Small intestine (tissue), 7 donors: ENCODE measurements at regions not wholly inside any gene's neighbourhood (a gene's known extent, or its start where the extent isn't known, plus 50 kb on each side); places are given as distances from the start of the nearest gene placed in this dataset.
A peak's percentile ranks its signal among the peaks of the same experiment; 100 is the strongest.

Experiments
- DNase-seq, 2 donors: peaks; one replicate each; pipeline versions ENCODE4 v3.0.0 to v3.0.0-alpha.2; 2013
- FAIRE-seq: peaks from 2 replicates; lab custom pipeline; 2012; peaks lifted over from hg19 to GRCh38; lab: Jason Lieb, UNC
- H3K27ac ChIP-seq, 3 donors: one replicate each; pipeline ENCODE4 v1.5.1; 2013; ENCODE audit warnings: low read length in 2 of 3, mild to moderate bottlenecking in 2 of 3, control low read depth in 1 of 3, inconsistent platforms in 1 of 3, low read depth in 1 of 3, moderate library complexity in 1 of 3
- H3K27me3 ChIP-seq, 3 donors: one replicate each; pipeline ENCODE4 v1.6.1; 2013; ENCODE audit warnings: low read length in 3 of 3, inconsistent platforms in 1 of 3; ENCODE audit not compliant: control insufficient read depth in 3 of 3, insufficient read depth in 3 of 3
- H3K36me3 ChIP-seq, 3 donors: one replicate each; pipeline ENCODE4 v1.6.1; 2013; ENCODE audit warnings: low read length in 3 of 3, inconsistent platforms in 1 of 3, low read depth in 1 of 3, mild to moderate bottlenecking in 1 of 3, moderate library complexity in 1 of 3; ENCODE audit not compliant: control insufficient read depth in 3 of 3, insufficient read depth in 2 of 3
- H3K4me1 ChIP-seq, 3 donors: one replicate each; pipeline ENCODE4 v1.6.1; 2013; ENCODE audit warnings: low read length in 2 of 3, inconsistent platforms in 1 of 3, low read depth in 1 of 3, mild to moderate bottlenecking in 1 of 3, moderate library complexity in 1 of 3; ENCODE audit not compliant: control insufficient read depth in 3 of 3, insufficient read depth in 2 of 3
- H3K4me3 ChIP-seq, 3 donors: one replicate each; pipeline ENCODE4 v1.5.1; 2013; ENCODE audit warnings: low read length in 3 of 3, control low read depth in 1 of 3, inconsistent platforms in 1 of 3, low read depth in 1 of 3, mild to moderate bottlenecking in 1 of 3, moderate library complexity in 1 of 3
- H3K9me3 ChIP-seq, 2 donors: one replicate each; pipeline ENCODE4 v1.6.1; 2013; ENCODE audit warnings: low read depth in 1 of 2, low read length in 1 of 2; ENCODE audit not compliant: control insufficient read depth in 2 of 2, insufficient read depth in 1 of 2
- WGBS, 3 donors: extraction: QIAGEN DNeasy Blood & Tissue Kit; methylation state at CpG; one replicate each; pipeline ENCODE4 v1.1.7; 2013; 5-methylcytosine and 5-hydroxymethylcytosine counted together
- donor health status: healthy with polysubstance abuse.
- donor health status: control.
- donor health status: control.
- donor health status: Bipolar disorder and iron deficiency.
- donor health status: healthy.

GRCh38 chr6:145502416-145502815, 232.9 kb downstream of the EPM2A start:
- Histone ChIP-seq H3K4me1 (no peaks in the 10 kb centered on the region), H3K9me3 (peaks cover 0 to 6% of the 10 kb centered on the region in 2 donors), H3K27ac (no peak overlapping the region), H3K4me3 (no peak overlapping the region), H3K36me3 (no peaks in the 10 kb centered on the region), H3K27me3 (no peaks in the 10 kb centered on the region)
- DNase-seq (peak; percentile 16 to 23), FAIRE-seq (no peak)
- 7 to 33% (median 22%) methylated on average over 1 of the region's 1 CpG for WGBS, 3 donors

DNA sequence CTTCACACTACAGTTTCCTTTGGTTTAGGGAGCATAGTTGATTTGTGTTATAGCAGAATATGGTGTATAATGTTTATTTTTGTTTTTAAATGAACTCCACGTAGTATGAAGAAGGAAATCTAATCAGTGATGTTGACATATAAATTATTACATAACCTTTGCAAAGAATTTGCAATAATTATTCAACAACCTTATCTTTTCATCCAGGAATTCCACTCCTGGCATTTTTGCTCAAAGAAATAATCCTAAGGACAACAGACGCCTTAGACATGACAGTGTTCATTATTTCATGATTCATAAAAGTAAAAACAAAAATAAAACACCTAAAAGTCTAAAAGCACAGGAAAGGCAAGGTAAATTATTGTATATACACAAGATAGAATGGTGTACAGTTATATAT, 229.2 kb downstream of the EPM2A start:
- H3K9me3 ChIP-seq = peaks cover 0 to 10% of the 10 kb centered on the region in 2 donors
- H3K4me1 ChIP-seq = no peaks in the 10 kb centered on the region
- FAIRE-seq = no peak
- H3K36me3 ChIP-seq = no peaks in the 10 kb centered on the region
- H3K27ac ChIP-seq = no peak overlapping the region
- 27 to 48% (median 33%) methylated on average over 2 of the region's 2 CpGs for WGBS, 3 donors
- no peaks in the 10 kb centered on the region for H3K27me3 ChIP-seq
- no peak for DNase-seq
- H3K4me3 ChIP-seq = no peak overlapping the region

DNA sequence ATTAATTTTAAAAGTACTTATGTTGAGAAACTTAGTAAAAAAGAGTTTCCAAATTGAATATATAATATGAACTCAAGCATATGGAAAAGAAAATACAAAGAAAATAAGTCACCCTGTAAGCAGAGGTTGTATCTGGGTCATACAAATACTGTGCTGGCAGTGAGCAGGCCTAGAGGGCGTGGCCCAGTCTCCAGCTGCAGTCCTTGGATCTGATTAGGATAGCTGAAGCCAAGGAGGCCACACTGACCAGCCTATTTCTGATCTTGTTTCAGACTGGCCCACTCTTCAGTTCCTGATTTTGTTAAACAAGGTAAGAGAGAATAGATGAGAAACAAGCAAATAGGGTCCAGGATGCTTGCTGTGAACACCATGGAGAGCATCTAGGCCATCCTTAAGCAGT, 228.8 kb downstream of the EPM2A start:
- Histone ChIP-seq H3K4me3 (no peak overlapping the region), H3K9me3 (peaks cover 0 to 10% of the 10 kb centered on the region in 2 donors), H3K27ac (no peak overlapping the region), H3K4me1 (no peaks in the 10 kb centered on the region), H3K27me3 (no peaks in the 10 kb centered on the region), H3K36me3 (no peaks in the 10 kb centered on the region)
- DNase-seq (no peak), FAIRE-seq (no peak)
- WGBS, 3 donors = 4 to 35% (median 10%) methylated on average over 1 of the region's 1 CpG

GRCh38 chr6:145507239-145507638, 228.1 kb downstream of the EPM2A start:
- H3K9me3 ChIP-seq = peaks cover 0 to 10% of the 10 kb centered on the region in 2 donors
- H3K4me1 ChIP-seq = no peaks in the 10 kb centered on the region
- DNase-seq (no peak), FAIRE-seq (no peak)
- H3K36me3 ChIP-seq = no peaks in the 10 kb centered on the region
- 86 to 89% (median 87%) methylated on average over 2 of the region's 2 CpGs for WGBS, 3 donors
- H3K27me3 ChIP-seq = no peaks in the 10 kb centered on the region
- H3K4me3 ChIP-seq = no peak overlapping the region
- H3K27ac ChIP-seq = no peak overlapping the region

- no peak overlapping the region for H3K27ac ChIP-seq
- H3K27me3 ChIP-seq = no peaks in the 10 kb centered on the region
- DNase-seq (no peak), FAIRE-seq (no peak)
- H3K4me1 ChIP-seq = no peaks in the 10 kb centered on the region
- H3K9me3 ChIP-seq = peaks cover 0 to 10% of the 10 kb centered on the region in 2 donors
- H3K4me3 ChIP-seq = no peak overlapping the region
- H3K36me3 ChIP-seq = no peaks in the 10 kb centered on the region
- WGBS, 3 donors = 74 to 86% (median 83%) methylated on average over 1 of the region's 1 CpG
Observed at GRCh38 chr6:145508107-145508506, 227.2 kb downstream of the EPM2A start.

DNA sequence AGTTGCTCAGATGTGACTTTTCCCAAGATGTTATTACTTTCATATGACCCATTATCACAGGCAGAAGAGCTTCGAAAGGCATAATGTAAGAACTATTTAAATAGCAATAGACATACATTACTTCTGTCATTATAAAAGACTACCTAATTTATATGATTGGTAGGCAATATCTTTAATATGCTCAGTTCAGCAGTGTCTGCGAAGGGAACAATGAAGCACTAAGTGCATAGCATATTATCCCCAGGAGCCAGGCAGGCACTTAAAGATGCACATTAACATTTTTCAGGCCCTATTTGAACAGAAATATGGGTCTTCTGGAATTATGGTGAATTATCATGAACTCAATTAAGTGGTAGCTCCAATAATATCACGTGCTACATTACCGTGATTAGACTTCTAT, 217.8 kb downstream of the EPM2A start:
- Histone ChIP-seq H3K4me3 (no peak overlapping the region), H3K9me3 (no peaks in the 10 kb centered on the region), H3K27me3 (no peaks in the 10 kb centered on the region), H3K27ac (no peak overlapping the region), H3K4me1 (no peaks in the 10 kb centered on the region), H3K36me3 (no peaks in the 10 kb centered on the region)
- FAIRE-seq (no peak), DNase-seq (no peak)
- 83 to 88% (median 87%) methylated on average over 4 of the region's 4 CpGs for WGBS, 3 donors

DNA sequence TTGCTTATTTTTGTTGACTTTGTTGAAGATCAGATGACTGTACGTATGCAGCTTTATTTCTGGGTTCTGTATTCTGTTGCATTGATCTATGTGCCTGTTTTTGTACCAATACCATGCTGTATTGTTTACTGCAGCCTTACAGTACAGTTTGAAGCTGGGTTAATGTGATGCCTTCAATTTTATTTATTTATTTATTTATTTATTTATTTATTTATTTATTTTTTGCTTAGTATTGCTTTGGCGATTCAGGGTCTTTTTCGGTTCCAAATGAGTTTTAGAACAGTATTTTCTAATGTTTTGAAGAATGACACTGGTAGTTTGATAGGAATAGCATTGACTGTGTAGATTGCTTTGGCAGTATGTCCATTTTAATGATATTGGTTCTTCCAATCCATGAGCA, 210.3 kb downstream of the EPM2A start:
- DNase-seq (no peak), FAIRE-seq (no peak)
- WGBS, 3 donors = 88 to 90% (median 88%) methylated on average over 3 of the region's 3 CpGs
- no peaks in the 10 kb centered on the region for H3K27me3 ChIP-seq
- no peaks in the 10 kb centered on the region for H3K4me1 ChIP-seq
- no peak overlapping the region for H3K4me3 ChIP-seq
- no peaks in the 10 kb centered on the region for H3K36me3 ChIP-seq
- H3K27ac ChIP-seq = no peak overlapping the region
- H3K9me3 ChIP-seq = no peaks in the 10 kb centered on the region

GRCh38 chr6:145529582-145529981, 205.7 kb downstream of the EPM2A start:
- FAIRE-seq (no peak), DNase-seq (no peak)
- H3K27me3 ChIP-seq = no peaks in the 10 kb centered on the region
- WGBS, 3 donors = 68 to 84% (median 74%) methylated on average over 2 of the region's 2 CpGs
- H3K4me1 ChIP-seq = no peaks in the 10 kb centered on the region
- H3K27ac ChIP-seq = no peak overlapping the region
- H3K36me3 ChIP-seq = no peaks in the 10 kb centered on the region
- H3K4me3 ChIP-seq = no peak overlapping the region
- H3K9me3 ChIP-seq = no peaks in the 10 kb centered on the region

- Histone ChIP-seq H3K36me3 (no peaks in the 10 kb centered on the region), H3K4me3 (no peak overlapping the region), H3K27ac (no peak overlapping the region), H3K4me1 (no peaks in the 10 kb centered on the region), H3K9me3 (no peaks in the 10 kb centered on the region), H3K27me3 (no peaks in the 10 kb centered on the region)
- FAIRE-seq (no peak), DNase-seq (no peak)
Observed at GRCh38 chr6:145530454-145530853, 204.9 kb downstream of the EPM2A start.
